Prostate gland (tissue), 2 donors: ENCODE measurements at regions not wholly inside any gene's neighbourhood (a gene's known extent, or its start where the extent isn't known, plus 50 kb on each side); places are given as distances from the start of the nearest gene placed in this dataset.

Experiments
- CTCF ChIP-seq, 4 experiments: fragments of 200-600 bp in 2 of 4; fragments of 450-650 bp in 2 of 4; sonication (generic) in 2 of 4; IDR thresholded peaks; 1 replicate in 3 of 4; 2 replicates in 1 of 4; pipeline ENCODE4 v1.5.1; 2016 to 2019; ENCODE audit warnings: antibody characterized with exemption in 4 of 4, mild to moderate bottlenecking in 2 of 4, moderate library complexity in 2 of 4
- POLR2A ChIP-seq: fragments of 450-650 bp; IDR thresholded peaks from one replicate; pipeline ENCODE4 v1.6.1; 2016; ENCODE audit warnings: antibody characterized with exemption, mild to moderate bottlenecking

DNA sequence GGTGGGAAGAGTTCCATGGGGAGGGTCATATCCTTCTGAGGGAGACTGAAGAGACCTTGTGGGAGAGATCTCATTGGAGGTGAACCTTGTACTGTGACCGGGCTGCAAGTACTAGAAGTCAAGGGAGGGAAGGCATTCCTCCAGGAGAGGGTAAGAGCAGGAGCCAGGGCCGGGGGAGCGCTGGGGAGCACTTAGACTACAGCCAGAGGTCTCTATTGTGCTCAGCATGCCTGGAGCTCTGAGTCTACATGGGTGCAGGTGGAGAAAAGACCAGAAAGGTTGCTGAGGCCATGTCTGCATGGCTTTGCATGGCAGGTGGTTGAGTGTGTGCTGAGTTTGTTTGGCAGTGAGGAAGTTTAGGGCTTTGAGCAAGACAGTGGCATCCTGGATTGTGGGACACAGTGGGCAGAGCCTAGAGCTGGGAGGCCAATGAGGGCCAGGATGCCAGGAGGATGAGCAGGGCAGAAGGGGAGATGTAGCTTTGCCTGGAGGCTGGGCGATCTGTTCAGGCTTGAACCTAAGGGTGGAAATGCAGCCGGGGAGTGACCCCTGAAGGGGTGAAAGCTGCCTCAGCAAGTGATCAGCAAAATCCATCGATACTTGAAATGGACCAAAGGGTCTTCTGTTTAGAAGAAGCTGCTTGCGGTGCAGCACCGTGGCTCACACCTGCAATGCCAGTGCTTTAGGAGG lies 317.4 kb upstream of the TNRC6C start:
- TF ChIP-seq CTCF (IDR thresholded peaks at IDR 0.05): no peak
- TF ChIP-seq POLR2A: no peak
